K562 (cell line): ENCODE measurements at regions not wholly inside any gene's neighbourhood (a gene's known extent, or its start where the extent isn't known, plus 50 kb on each side); places are given as distances from the start of the nearest gene placed in this dataset.

Source experiments
- FOXA3 ChIP-seq, 2 experiments: fragments of 450-650 bp in 1 of 2; sonication (generic) in 1 of 2; formaldehyde crosslinking; IDR thresholded peaks in 1 of 2; conservative IDR thresholded peaks in 1 of 2; 2 replicates each; pipeline versions ENCODE4 v1.4.0 to v1.8.0; 2020 to 2022; ENCODE audit warnings: mild to moderate bottlenecking in 2 of 2, missing genetic modification reagents in 1 of 2
- HMG20B ChIP-seq: fragments of 250-450 bp; sonication (Bioruptor Pico); IDR thresholded peaks from 2 replicates; pipeline ENCODE4 v1.5.0; 2021; ENCODE audit warnings: mild to moderate bottlenecking
- ZC3H11A ChIP-seq: IDR thresholded peaks from 2 replicates; pipeline ENCODE4 v1.6.1; 2012; ENCODE audit warnings: low read depth, low read length, improper control_type of control experiment
- ZNF41 ChIP-seq: fragments of 250-450 bp; sonication (Bioruptor Pico); conservative IDR thresholded peaks from 2 replicates; pipeline ENCODE4 v1.4.0; 2020; ENCODE audit warnings: mild to moderate bottlenecking
- TF ChIP-seq, protein P1 (sequence below), 2 experiments: fragments of 450-650 bp in 1 of 2; sonication (generic) in 1 of 2; formaldehyde crosslinking in 1 of 2; IDR thresholded peaks; 2 replicates each; pipeline versions ENCODE4 v1.7.1 to v1.9.0; 2016 to 2022; ENCODE audit warnings: inconsistent platforms in 1 of 2, mild to moderate bottlenecking in 1 of 2, missing genetic modification reagents in 1 of 2

DNA sequence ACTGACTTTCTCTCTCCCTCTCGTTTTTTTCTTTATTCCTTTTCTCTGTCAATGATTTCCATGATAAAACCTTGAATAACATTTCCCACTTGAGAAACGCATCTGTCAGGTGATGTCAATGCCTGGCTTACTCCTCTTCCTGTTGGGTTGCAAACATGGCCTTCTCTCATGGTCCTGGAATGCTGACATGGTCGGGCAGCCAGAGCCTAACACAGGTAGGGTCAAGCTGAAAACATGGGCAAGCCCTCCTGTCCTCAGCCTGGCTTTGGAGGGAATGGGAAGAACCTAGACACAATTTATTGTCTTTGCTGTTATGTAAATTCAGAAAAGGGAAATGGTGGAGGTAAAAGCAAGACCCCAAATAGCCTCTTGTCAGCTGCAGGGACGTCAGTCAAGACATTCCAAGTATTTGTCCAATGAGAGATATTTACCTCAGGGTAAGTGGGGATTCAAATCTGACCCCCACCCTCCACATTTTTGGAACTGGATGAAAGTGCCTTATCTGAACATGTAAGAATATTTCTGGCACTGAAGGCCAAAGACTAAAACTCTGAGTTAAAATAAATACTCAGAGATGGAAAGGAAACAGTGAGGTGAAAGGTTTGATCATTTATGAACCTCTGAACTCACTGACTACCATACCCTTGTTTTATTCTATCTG is 473.8 kb downstream of the SPRY1 start (continued):
- TF ChIP-seq, protein P1, sequence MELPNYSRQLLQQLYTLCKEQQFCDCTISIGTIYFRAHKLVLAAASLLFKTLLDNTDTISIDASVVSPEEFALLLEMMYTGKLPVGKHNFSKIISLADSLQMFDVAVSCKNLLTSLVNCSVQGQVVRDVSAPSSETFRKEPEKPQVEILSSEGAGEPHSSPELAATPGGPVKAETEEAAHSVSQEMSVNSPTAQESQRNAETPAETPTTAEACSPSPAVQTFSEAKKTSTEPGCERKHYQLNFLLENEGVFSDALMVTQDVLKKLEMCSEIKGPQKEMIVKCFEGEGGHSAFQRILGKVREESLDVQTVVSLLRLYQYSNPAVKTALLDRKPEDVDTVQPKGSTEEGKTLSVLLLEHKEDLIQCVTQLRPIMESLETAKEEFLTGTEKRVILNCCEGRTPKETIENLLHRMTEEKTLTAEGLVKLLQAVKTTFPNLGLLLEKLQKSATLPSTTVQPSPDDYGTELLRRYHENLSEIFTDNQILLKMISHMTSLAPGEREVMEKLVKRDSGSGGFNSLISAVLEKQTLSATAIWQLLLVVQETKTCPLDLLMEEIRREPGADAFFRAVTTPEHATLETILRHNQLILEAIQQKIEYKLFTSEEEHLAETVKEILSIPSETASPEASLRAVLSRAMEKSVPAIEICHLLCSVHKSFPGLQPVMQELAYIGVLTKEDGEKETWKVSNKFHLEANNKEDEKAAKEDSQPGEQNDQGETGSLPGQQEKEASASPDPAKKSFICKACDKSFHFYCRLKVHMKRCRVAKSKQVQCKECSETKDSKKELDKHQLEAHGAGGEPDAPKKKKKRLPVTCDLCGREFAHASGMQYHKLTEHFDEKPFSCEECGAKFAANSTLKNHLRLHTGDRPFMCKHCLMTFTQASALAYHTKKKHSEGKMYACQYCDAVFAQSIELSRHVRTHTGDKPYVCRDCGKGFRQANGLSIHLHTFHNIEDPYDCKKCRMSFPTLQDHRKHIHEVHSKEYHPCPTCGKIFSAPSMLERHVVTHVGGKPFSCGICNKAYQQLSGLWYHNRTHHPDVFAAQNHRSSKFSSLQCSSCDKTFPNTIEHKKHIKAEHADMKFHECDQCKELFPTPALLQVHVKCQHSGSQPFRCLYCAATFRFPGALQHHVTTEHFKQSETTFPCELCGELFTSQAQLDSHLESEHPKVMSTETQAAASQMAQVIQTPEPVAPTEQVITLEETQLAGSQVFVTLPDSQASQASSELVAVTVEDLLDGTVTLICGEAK (IDR thresholded peaks at IDR 0.05), result no peak
- TF ChIP-seq, protein P1 (CRISPR knock-in tag; IDR thresholded peaks at IDR 0.05), result no peak
- no peak for TF ChIP-seq FOXA3 (CRISPR knock-in tag; conservative IDR thresholded peaks at IDR 0.05 in 1 of 2, IDR thresholded peaks at IDR 0.05 in 1 of 2)
- no peak for TF ChIP-seq ZC3H11A
- no peak for TF ChIP-seq ZNF41
- TF ChIP-seq HMG20B (CRISPR knock-in tag), result no peak
